ENCODE measurements at regions not wholly inside any gene's neighbourhood (a gene's known extent, or its start where the extent isn't known, plus 50 kb on each side); places are given as distances from the start of the nearest gene placed in this dataset.

DNA sequence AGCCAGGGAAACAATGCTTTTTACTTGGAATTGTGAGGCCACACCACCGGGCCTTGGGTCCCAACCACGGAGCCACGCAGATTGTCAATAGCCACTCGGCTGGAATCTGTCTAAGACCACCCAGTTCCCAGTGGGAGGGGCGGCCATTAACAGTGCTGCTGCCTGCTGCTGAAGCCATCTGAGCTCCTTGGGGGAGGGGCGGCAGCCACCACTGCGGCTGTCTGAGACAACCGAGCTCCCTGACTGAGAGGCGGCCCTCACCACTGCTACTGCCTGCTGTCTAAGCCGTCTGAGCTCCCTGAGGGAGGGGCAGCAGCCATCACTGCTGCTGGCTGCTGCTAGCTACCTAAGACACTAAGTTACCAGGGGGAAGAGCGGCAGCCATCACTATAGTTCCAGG lies 64.3 kb downstream of the DMRTA2 start:
- Histone ChIP-seq H4K20me1 (ENCODE audit: insufficient read depth) (no peaks in the 10 kb centered on the region), H3K4me3 (ENCODE audit: low read length) (no peak overlapping the region), H3K4me2 (ENCODE audit: low read length) (no peak overlapping the region), H3K27ac (ENCODE audit: low read length) (no peak overlapping the region), H3K9me2 (ENCODE audit: insufficient read depth, low read length) (no peaks in the 10 kb centered on the region), H3F3A (ENCODE audit: insufficient read depth, low read length, poor library complexity, severe bottlenecking) (no peaks in the 10 kb centered on the region), H2AFZ (ENCODE audit: low read depth, low read length) (no peak overlapping the region), H3K79me2 (replicated peaks; ENCODE audit: insufficient read depth, low read length) (no peaks in the 10 kb centered on the region), H3K27me3 (ENCODE audit: insufficient read depth, low read depth, low read length) (no peaks in the 10 kb centered on the region), H3K9me3 (ENCODE audit: low read length) (no peaks in the 10 kb centered on the region), H3K9ac (ENCODE audit: low read length) (no peak overlapping the region), H3K36me3 (ENCODE audit: insufficient read depth, low read length) (no peaks in the 10 kb centered on the region)
- TF ChIP-seq, protein P1, sequence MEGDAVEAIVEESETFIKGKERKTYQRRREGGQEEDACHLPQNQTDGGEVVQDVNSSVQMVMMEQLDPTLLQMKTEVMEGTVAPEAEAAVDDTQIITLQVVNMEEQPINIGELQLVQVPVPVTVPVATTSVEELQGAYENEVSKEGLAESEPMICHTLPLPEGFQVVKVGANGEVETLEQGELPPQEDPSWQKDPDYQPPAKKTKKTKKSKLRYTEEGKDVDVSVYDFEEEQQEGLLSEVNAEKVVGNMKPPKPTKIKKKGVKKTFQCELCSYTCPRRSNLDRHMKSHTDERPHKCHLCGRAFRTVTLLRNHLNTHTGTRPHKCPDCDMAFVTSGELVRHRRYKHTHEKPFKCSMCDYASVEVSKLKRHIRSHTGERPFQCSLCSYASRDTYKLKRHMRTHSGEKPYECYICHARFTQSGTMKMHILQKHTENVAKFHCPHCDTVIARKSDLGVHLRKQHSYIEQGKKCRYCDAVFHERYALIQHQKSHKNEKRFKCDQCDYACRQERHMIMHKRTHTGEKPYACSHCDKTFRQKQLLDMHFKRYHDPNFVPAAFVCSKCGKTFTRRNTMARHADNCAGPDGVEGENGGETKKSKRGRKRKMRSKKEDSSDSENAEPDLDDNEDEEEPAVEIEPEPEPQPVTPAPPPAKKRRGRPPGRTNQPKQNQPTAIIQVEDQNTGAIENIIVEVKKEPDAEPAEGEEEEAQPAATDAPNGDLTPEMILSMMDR (IDR thresholded peaks at IDR 0.05; ENCODE audit: poor library complexity, severe bottlenecking) = no peak
- TF ChIP-seq RAD21 (conservative IDR thresholded peaks at IDR 0.05) (no peak), TAF1 (IDR thresholded peaks at IDR 0.05; ENCODE audit: low read depth) (no peak), EP300 (conservative IDR thresholded peaks at IDR 0.05; ENCODE audit: poor library complexity, severe bottlenecking) (no peak), MXI1 (conservative IDR thresholded peaks at IDR 0.05; ENCODE audit: poor library complexity, severe bottlenecking) (no peak), POLR2AphosphoS5 (IDR thresholded peaks at IDR 0.05) (no peak), SMC3 (conservative IDR thresholded peaks at IDR 0.05; ENCODE audit: poor library complexity) (no peak), EZH2 (IDR thresholded peaks at IDR 0.05; ENCODE audit: borderline replicate concordance, insufficient read depth, low read length, poor library complexity, severe bottlenecking) (no peak)
- TF ChIP-seq, protein P2, sequence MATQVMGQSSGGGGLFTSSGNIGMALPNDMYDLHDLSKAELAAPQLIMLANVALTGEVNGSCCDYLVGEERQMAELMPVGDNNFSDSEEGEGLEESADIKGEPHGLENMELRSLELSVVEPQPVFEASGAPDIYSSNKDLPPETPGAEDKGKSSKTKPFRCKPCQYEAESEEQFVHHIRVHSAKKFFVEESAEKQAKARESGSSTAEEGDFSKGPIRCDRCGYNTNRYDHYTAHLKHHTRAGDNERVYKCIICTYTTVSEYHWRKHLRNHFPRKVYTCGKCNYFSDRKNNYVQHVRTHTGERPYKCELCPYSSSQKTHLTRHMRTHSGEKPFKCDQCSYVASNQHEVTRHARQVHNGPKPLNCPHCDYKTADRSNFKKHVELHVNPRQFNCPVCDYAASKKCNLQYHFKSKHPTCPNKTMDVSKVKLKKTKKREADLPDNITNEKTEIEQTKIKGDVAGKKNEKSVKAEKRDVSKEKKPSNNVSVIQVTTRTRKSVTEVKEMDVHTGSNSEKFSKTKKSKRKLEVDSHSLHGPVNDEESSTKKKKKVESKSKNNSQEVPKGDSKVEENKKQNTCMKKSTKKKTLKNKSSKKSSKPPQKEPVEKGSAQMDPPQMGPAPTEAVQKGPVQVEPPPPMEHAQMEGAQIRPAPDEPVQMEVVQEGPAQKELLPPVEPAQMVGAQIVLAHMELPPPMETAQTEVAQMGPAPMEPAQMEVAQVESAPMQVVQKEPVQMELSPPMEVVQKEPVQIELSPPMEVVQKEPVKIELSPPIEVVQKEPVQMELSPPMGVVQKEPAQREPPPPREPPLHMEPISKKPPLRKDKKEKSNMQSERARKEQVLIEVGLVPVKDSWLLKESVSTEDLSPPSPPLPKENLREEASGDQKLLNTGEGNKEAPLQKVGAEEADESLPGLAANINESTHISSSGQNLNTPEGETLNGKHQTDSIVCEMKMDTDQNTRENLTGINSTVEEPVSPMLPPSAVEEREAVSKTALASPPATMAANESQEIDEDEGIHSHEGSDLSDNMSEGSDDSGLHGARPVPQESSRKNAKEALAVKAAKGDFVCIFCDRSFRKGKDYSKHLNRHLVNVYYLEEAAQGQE (IDR thresholded peaks at IDR 0.05; ENCODE audit: borderline replicate concordance) = no peak

DNA sequence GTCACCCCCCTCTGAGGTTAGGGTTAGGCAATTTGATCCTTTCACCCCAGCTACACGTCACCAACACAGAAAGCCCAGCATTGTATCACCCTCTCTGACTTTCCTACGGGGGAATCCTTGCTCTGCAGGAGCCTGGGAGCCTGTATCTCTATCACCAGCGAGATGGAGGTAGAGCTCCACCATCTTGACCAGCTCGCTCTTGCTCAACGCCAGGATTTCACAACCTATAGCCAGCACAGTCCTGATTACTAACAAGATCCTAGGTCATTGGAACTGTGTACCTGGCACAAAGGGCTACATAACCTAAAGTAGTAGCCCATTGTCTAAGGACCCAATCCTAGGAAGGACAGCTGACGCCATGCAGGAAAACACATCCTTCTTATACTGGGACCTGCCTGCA lies 66.1 kb downstream of the DMRTA2 start:
- H3F3A ChIP-seq (ENCODE audit: insufficient read depth, low read length, poor library complexity, severe bottlenecking) = no peaks in the 10 kb centered on the region
- H3K9ac ChIP-seq (ENCODE audit: low read length) = no peak overlapping the region
- no peak overlapping the region for H2AFZ ChIP-seq (ENCODE audit: low read depth, low read length)
- no peaks in the 10 kb centered on the region for H3K36me3 ChIP-seq (ENCODE audit: insufficient read depth, low read length)
- H4K20me1 ChIP-seq (ENCODE audit: insufficient read depth) = no peaks in the 10 kb centered on the region
- H3K27ac ChIP-seq (ENCODE audit: low read length) = no peak overlapping the region
- H3K9me3 ChIP-seq (ENCODE audit: low read length) = no peaks in the 10 kb centered on the region
- TF ChIP-seq, protein P2 (IDR thresholded peaks at IDR 0.05; ENCODE audit: borderline replicate concordance) = no peak
- TF ChIP-seq SMC3 (conservative IDR thresholded peaks at IDR 0.05; ENCODE audit: poor library complexity) = no peak
- TF ChIP-seq, protein P1 (IDR thresholded peaks at IDR 0.05; ENCODE audit: poor library complexity, severe bottlenecking) = no peak
- TF ChIP-seq TAF1 (IDR thresholded peaks at IDR 0.05; ENCODE audit: low read depth) = no peak
- TF ChIP-seq RAD21 (conservative IDR thresholded peaks at IDR 0.05) = no peak
- H3K4me3 ChIP-seq (ENCODE audit: low read length) = no peak overlapping the region
- no peaks in the 10 kb centered on the region for H3K9me2 ChIP-seq (ENCODE audit: insufficient read depth, low read length)
- no peaks in the 10 kb centered on the region for H3K27me3 ChIP-seq (ENCODE audit: insufficient read depth, low read depth, low read length)
- no peaks in the 10 kb centered on the region for H3K79me2 ChIP-seq (replicated peaks; ENCODE audit: insufficient read depth, low read length)
- no peak overlapping the region for H3K4me2 ChIP-seq (ENCODE audit: low read length)
